Keratinocyte (primary cell): ENCODE measurements at regions not wholly inside any gene's neighbourhood (a gene's known extent, or its start where the extent isn't known, plus 50 kb on each side); places are given as distances from the start of the nearest gene placed in this dataset.

Experiments used
- CTCF ChIP-seq, 3 experiments: IDR thresholded peaks in 1 of 3; conservative IDR thresholded peaks in 1 of 3; optimal IDR thresholded peaks in 1 of 3; 2 replicates in 2 of 3; 3 replicates in 1 of 3; pipeline versions ENCODE3 to v1.5.1; 2011; ENCODE audit warnings: low read length in 3 of 3, mild to moderate bottlenecking in 3 of 3, moderate library complexity in 2 of 3, control low read depth in 1 of 3, inconsistent platforms in 1 of 3; ENCODE audit not compliant: insufficient read depth in 2 of 3; ENCODE audit errors: extremely low read depth in 1 of 3
- EZH2 ChIP-seq: IDR thresholded peaks from one replicate; pipeline ENCODE4 v1.6.1; 2012; ENCODE audit warnings: inconsistent platforms, mild to moderate bottlenecking, low read length, moderate library complexity

GRCh38 chr11:87529486-87529885 lies 491.8 kb downstream of the TMEM135 start:
- no peak for TF ChIP-seq CTCF (optimal IDR thresholded peaks at IDR 0.05 in 1 of 3, IDR thresholded peaks at IDR 0.05 in 1 of 3, conservative IDR thresholded peaks at IDR 0.05 in 1 of 3; ENCODE audit: extremely low read depth in 1 of 3, insufficient read depth in 2 of 3, low read length in 3 of 3)
- no peak for TF ChIP-seq EZH2
